D341Med (cell line): ENCODE measurements at regions not wholly inside any gene's neighbourhood (a gene's known extent, or its start where the extent isn't known, plus 50 kb on each side); places are given as distances from the start of the nearest gene placed in this dataset.
"Not testable (repeated sequence)": the region's sequence is repeated elsewhere in the genome, so short reads cannot be mapped to it uniquely, and the experiment has no call there.

Experiments used
- DNase-seq: peaks from one replicate; pipeline ENCODE4 v3.0.0; 2012; ENCODE audit warnings: low spot score

- no peak for DNase-seq
These were observed 85.8 kb downstream of the IRX5 start for GRCh38 chr16:55016515-55016914.

GRCh38 chr16:55017321-55017720 is 86.7 kb downstream of the IRX5 start:
- DNase-seq: no peak

GRCh38 chr16:55018881-55019280 is 88.2 kb downstream of the IRX5 start:
- DNase-seq: no peak

GRCh38 chr16:55019419-55020131 is 88.9 kb downstream of the IRX5 start:
- no peak for DNase-seq

GRCh38 chr16:55021595-55022475 is 91.2 kb downstream of the IRX5 start:
- no peak for DNase-seq

- not testable (repeated sequence) for DNase-seq
These were observed 96.6 kb downstream of the IRX5 start for GRCh38 chr16:55027260-55027659.

GRCh38 chr16:55029509-55029908 is 98.8 kb downstream of the IRX5 start:
- no peak for DNase-seq

GRCh38 chr16:55030944-55031343 is 100.3 kb downstream of the IRX5 start:
- DNase-seq: no peak

GRCh38 chr16:55031481-55031880 is 100.8 kb downstream of the IRX5 start:
- DNase-seq: no peak

GRCh38 chr16:55033225-55034156 is 102.8 kb downstream of the IRX5 start:
- DNase-seq: no peak

GRCh38 chr16:55035029-55035428 is 104.4 kb downstream of the IRX5 start:
- DNase-seq: no peak

GRCh38 chr16:55035956-55036355 is 105.3 kb downstream of the IRX5 start:
- DNase-seq: no peak

- no peak for DNase-seq
These were observed 105.7 kb downstream of the IRX5 start for GRCh38 chr16:55036371-55036821.

- no peak for DNase-seq
These were observed 106.4 kb downstream of the IRX5 start for GRCh38 chr16:55037046-55037445.

GRCh38 chr16:55037966-55038365 is 107.3 kb downstream of the IRX5 start:
- DNase-seq: no peak

GRCh38 chr16:55039042-55039441 is 108.4 kb downstream of the IRX5 start:
- no peak for DNase-seq

- no peak for DNase-seq
These were observed 108.8 kb downstream of the IRX5 start for GRCh38 chr16:55039511-55039910.

- no peak for DNase-seq
These were observed 109.3 kb downstream of the IRX5 start for GRCh38 chr16:55039931-55040330.

- DNase-seq: no peak
These were observed 109.9 kb downstream of the IRX5 start for GRCh38 chr16:55040366-55041086.

GRCh38 chr16:55041540-55042234 is 111.0 kb downstream of the IRX5 start:
- no peak for DNase-seq
